Activated naive CD8-positive, alpha-beta T cell treated with anti-CD3 and anti-CD28 coated beads, Interleukin-2, amount 50 U/mL, for 24 hours (primary cell): ENCODE measurements at regions not wholly inside any gene's neighbourhood (a gene's known extent, or its start where the extent isn't known, plus 50 kb on each side); places are given as distances from the start of the nearest gene placed in this dataset.
"Not testable (repeated sequence)": the region's sequence is repeated elsewhere in the genome, so short reads cannot be mapped to it uniquely, and the experiment has no call there.

ENCODE experiments used
- ATAC-seq: fragments of 150-1000 bp; cut with Tn5 transposase; one replicate; pipeline ENCODE4 v1.10.0; 2021
- DNase-seq: peaks from one replicate; pipeline ENCODE4 v3.0.0; 2021
- H3K27ac Mint-ChIP-seq: one replicate; pipeline ENCODE4 v1.8.0; 2021; ENCODE audit warnings: mild to moderate bottlenecking, mixed read lengths
- H3K27me3 Mint-ChIP-seq: one replicate; pipeline ENCODE4 v1.8.0; 2021; ENCODE audit warnings: mixed read lengths
- H3K36me3 Mint-ChIP-seq: one replicate; pipeline ENCODE4 v1.8.0; 2021; ENCODE audit warnings: low read depth, mixed read lengths
- H3K4me1 Mint-ChIP-seq: one replicate; pipeline ENCODE4 v1.8.0; 2021; ENCODE audit warnings: mixed read lengths
- H3K4me3 Mint-ChIP-seq: one replicate; pipeline ENCODE4 v1.8.0; 2021; ENCODE audit warnings: mild to moderate bottlenecking, moderate library complexity, mixed read lengths
- H3K9me3 Mint-ChIP-seq: one replicate; pipeline ENCODE4 v1.8.0; 2021; ENCODE audit warnings: mixed read lengths

DNA sequence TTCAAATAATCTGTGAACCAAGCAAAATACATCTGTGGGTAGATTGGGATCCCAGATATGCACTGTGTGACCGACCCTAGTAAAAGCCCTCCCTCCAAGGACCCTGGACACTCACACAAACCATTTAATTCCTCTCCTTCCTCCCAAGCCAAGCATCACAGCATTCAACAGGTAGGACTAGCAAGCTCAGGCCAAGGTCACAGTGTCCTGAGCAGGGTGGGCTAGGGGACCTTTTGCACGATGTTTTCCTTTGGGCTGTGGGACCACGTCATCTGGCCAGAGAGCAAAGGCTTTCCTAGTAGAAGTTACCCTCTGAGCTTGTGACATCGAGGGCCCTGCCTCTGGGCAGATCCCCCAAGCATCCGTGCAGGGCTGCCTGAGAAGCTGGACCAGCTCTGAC is 297.6 kb upstream of the ZNF507 start:
- no peak overlapping the region for H3K27ac Mint-ChIP-seq
- ATAC-seq (no peak), DNase-seq (no peak)
- H3K4me3 Mint-ChIP-seq: no peak overlapping the region
- peaks cover 14% of the 10 kb centered on the region for H3K27me3 Mint-ChIP-seq
- no peaks in the 10 kb centered on the region for H3K9me3 Mint-ChIP-seq
- no peaks in the 10 kb centered on the region for H3K4me1 Mint-ChIP-seq
- no peaks in the 10 kb centered on the region for H3K36me3 Mint-ChIP-seq

DNA sequence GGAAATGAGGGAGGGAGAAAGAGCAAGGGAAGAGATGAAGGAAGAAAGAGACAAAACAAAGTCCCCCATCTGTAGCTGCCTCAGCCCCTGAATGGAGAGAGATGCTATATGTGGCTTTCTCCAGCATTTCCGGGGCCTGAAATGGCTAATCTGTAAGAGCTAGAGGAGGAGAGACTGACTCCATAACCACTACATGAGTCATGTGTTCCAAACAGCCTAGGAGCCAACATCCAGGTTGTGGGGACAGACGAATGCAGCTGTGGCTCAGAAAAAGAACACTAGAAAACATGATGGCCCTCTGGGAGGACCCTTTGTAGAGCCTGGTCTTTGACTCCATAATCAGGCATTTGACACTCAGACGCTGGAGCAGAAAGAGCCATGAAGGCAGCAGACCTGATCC is 292.0 kb upstream of the ZNF507 start:
- peaks cover 2% of the 10 kb centered on the region for H3K27me3 Mint-ChIP-seq
- ATAC-seq (no peak), DNase-seq (no peak)
- no peaks in the 10 kb centered on the region for H3K9me3 Mint-ChIP-seq
- H3K4me3 Mint-ChIP-seq: no peak overlapping the region
- H3K36me3 Mint-ChIP-seq: no peaks in the 10 kb centered on the region
- no peak overlapping the region for H3K27ac Mint-ChIP-seq
- no peaks in the 10 kb centered on the region for H3K4me1 Mint-ChIP-seq

DNA sequence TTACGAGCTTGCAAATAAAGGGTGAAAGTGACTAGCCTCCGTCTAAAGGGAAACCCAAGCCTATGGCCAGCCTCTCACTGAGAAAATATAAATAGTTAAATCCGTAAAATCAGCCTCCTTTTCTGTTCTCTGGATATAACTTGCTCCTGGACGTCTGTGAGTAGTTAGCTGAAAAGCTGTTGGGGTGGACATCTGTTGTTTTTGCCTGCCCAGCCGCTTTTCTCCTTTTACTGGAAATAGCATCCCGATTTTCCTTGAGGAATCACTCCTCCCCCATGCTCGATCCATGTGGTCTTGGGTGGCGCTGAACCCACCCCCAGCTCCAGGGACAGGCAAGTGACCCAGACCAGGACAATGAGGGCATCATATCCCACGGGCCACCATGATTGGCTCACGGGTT is 291.5 kb upstream of the ZNF507 start:
- no peaks in the 10 kb centered on the region for H3K4me1 Mint-ChIP-seq
- no peak overlapping the region for H3K27ac Mint-ChIP-seq
- no peaks in the 10 kb centered on the region for H3K9me3 Mint-ChIP-seq
- DNase-seq: no peak
- no peak overlapping the region for H3K4me3 Mint-ChIP-seq
- ATAC-seq: no peak
- H3K36me3 Mint-ChIP-seq: no peaks in the 10 kb centered on the region
- H3K27me3 Mint-ChIP-seq: peaks cover 2% of the 10 kb centered on the region

DNA sequence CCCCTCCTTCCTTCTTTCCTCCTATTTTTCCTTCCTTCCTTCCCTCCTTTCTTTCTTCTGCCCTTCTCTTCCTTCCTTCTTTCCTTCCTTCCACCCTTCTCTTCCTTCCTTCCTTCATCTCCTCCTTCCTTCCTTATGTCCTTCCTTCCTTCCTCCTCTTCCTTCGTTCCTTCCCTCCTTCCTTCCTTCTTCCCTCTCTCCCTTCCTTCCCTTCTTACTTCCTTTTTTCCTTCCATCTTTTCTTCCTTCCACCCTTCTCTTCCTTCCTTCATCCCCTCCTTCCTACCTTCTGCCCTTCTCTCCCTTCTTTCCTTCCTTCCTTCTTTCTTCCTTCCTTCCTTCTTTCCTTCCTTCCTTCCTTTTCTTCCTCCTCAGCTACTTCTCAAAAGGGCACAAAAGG is 287.3 kb upstream of the ZNF507 start:
- H3K9me3 Mint-ChIP-seq: no peaks in the 10 kb centered on the region
- no peaks in the 10 kb centered on the region for H3K36me3 Mint-ChIP-seq
- H3K4me3 Mint-ChIP-seq: no peak overlapping the region
- no peak overlapping the region for H3K27ac Mint-ChIP-seq
- no peaks in the 10 kb centered on the region for H3K4me1 Mint-ChIP-seq
- DNase-seq: no peak
- peaks cover 2% of the 10 kb centered on the region for H3K27me3 Mint-ChIP-seq
- no peak for ATAC-seq

DNA sequence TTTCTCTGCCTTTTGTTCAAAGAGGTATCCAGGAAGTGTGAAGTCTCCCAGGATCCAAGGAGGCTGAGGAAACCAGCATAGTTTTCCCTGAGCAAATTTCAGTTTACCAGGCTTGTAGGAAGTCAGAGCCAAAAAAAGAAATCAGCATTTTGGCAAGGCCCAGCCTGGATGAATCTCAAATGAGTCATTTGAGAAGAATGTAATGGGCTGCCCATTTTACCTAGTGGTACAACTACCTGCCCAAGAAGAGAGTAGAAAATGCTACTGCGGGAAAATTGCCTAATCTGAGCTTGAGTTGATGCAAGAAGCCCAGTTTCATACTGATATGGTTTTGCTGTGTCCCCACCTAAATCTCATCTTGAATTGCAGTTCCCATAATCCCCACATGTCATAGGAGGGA is 284.1 kb upstream of the ZNF507 start:
- Mint-ChIP-seq H3K4me3 (no peak overlapping the region), H3K4me1 (no peaks in the 10 kb centered on the region), H3K27ac (no peak overlapping the region), H3K9me3 (no peaks in the 10 kb centered on the region), H3K27me3 (no peaks in the 10 kb centered on the region), H3K36me3 (no peaks in the 10 kb centered on the region)
- ATAC-seq (no peak), DNase-seq (no peak)

DNA sequence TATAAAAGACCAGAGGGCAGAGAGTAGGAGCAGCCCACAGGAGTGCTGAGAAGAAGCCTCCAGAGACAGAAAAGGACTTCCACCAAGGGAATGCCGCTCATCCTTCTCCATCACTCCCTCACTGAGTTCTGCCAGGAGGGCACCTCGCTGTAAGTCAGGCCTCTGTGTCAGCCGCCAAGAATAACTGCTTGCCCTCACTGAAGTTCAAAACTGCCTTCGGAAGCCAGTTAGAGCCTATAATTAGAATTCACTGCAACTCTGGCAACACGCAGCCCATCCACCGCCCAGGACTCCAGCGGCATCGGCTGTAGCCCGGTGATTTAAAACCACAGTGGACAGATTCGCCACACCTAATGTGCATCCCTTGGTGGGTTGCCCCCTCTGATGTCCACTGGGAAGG is 281.8 kb upstream of the ZNF507 start:
- Mint-ChIP-seq H3K36me3 (no peaks in the 10 kb centered on the region), H3K27ac (no peak overlapping the region)

DNA sequence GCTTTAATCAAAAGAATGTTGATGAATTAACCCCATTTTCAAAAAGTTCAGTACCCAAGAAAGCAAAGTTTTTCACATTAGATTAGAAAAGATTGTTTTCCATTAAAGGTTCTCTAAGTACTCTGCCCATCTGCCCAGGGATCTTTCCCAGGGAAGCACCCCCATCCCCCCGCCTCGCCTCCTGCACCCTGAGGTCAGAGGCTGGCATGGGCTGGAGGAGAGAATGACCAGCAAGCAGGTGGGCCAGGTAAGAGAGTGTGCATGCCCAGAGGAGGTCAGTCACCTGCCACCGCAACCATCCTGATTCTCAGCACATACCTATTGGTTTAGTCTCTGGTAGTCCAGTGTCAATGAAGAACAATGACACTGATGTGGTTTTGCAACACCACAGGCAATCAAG is 279.4 kb upstream of the ZNF507 start:
- Mint-ChIP-seq H3K27me3 (no peaks in the 10 kb centered on the region), H3K4me3 (no peak overlapping the region), H3K4me1 (no peaks in the 10 kb centered on the region), H3K27ac (no peak overlapping the region), H3K9me3 (no peaks in the 10 kb centered on the region), H3K36me3 (no peaks in the 10 kb centered on the region)
- DNase-seq: no peak
- ATAC-seq: no peak

More for the DNA sequence above, 281.8 kb upstream of the ZNF507 start:
- DNase-seq (no peak), ATAC-seq (no peak)
- Mint-ChIP-seq H3K4me1 (no peaks in the 10 kb centered on the region), H3K9me3 (no peaks in the 10 kb centered on the region), H3K4me3 (no peak overlapping the region), H3K27me3 (no peaks in the 10 kb centered on the region)

DNA sequence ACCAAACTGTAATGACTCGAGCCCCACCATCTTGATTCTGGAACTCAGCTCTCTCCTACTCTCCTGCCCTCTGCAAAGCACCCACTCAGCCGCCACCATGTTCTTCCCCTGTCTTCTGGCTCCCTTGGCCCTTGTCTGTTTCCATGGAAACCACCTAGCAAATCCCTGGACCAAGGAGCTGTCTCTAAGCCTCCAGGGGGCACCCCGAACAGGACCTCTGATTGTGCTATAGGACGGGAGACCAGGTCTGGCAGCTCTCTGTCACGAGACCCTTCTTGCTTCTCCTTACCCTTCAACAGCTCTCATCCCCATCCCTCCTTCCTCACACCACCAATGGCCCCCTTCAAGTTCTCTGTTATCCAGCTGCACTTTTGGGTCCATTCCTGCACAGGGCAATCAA is 277.7 kb upstream of the ZNF507 start:
- no peaks in the 10 kb centered on the region for H3K9me3 Mint-ChIP-seq
- no peaks in the 10 kb centered on the region for H3K36me3 Mint-ChIP-seq
- H3K4me1 Mint-ChIP-seq: no peaks in the 10 kb centered on the region
- no peak overlapping the region for H3K27ac Mint-ChIP-seq
- DNase-seq (no peak), ATAC-seq (no peak)
- H3K27me3 Mint-ChIP-seq: no peaks in the 10 kb centered on the region
- no peak overlapping the region for H3K4me3 Mint-ChIP-seq

DNA sequence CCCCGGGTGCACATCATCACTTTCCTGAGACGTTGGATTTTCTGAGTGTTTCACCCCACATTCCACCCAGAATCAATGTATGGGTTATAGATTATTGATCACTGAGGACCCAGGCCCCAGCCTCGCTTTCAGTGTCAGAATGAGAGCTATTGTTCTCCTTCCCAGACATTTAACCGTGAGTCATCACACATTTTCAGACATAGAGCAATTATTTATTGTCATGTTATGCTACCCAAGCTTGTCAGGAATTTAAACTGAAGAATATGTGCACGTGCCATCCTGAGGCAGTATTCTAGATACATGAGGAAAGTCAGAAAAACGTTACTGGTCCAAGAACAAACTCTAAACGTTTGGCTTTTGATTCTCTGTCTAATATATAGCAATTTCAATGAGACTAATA is 276.6 kb upstream of the ZNF507 start:
- Mint-ChIP-seq H3K9me3 (no peaks in the 10 kb centered on the region), H3K27ac (no peak overlapping the region), H3K27me3 (no peaks in the 10 kb centered on the region), H3K4me3 (no peak overlapping the region), H3K4me1 (no peaks in the 10 kb centered on the region), H3K36me3 (no peaks in the 10 kb centered on the region)
- DNase-seq (no peak), ATAC-seq (no peak)

DNA sequence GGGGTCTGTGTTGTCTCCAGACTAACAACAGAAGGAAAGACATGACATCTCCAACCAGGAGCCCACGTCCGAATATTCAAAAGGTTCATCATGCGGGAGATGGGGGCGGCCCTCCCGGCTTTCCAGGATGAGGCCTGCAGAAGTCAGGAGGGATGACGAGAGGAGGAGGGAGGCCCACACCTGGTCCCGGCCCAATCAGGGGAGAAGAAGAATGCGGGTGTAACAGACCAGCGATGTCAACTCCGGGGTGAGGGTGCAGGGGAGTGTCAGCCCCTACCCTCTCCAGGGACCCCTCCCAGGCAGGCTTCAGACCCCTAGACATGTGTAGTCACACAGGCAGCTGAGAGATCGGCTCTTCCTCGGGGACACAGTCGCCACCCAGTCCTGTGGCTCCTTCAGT is 275.3 kb upstream of the ZNF507 start:
- DNase-seq (no peak), ATAC-seq (no peak)
- H3K9me3 Mint-ChIP-seq: no peaks in the 10 kb centered on the region
- no peaks in the 10 kb centered on the region for H3K36me3 Mint-ChIP-seq
- no peaks in the 10 kb centered on the region for H3K4me1 Mint-ChIP-seq
- no peaks in the 10 kb centered on the region for H3K27me3 Mint-ChIP-seq
- no peak overlapping the region for H3K27ac Mint-ChIP-seq
- H3K4me3 Mint-ChIP-seq: no peak overlapping the region

DNA sequence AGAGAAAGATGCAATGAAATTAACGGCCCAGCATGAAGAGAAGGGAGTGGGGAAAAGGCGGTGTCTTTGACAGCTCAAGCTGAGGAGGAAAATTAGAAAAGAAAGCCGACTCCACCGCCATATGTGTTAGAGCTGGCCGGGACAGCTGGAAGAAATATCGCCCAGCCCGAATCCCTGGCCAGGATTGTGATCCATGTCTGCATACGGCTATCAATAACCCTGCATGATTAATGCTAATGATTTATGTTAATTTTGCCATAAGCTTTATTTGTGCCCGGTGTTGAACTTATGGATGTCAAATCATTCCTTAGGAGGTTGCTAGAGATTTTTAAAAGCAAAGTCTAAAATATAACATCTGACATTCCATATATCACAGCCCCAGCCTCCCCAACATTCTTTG is 263.4 kb upstream of the ZNF507 start:
- H3K27me3 Mint-ChIP-seq: peaks cover 2% of the 10 kb centered on the region
- no peak overlapping the region for H3K4me3 Mint-ChIP-seq
- H3K27ac Mint-ChIP-seq: no peak overlapping the region
- no peak for ATAC-seq
- H3K36me3 Mint-ChIP-seq: no peaks in the 10 kb centered on the region
- peaks cover 5% of the 10 kb centered on the region for H3K9me3 Mint-ChIP-seq
- no peak for DNase-seq
- H3K4me1 Mint-ChIP-seq: no peaks in the 10 kb centered on the region

DNA sequence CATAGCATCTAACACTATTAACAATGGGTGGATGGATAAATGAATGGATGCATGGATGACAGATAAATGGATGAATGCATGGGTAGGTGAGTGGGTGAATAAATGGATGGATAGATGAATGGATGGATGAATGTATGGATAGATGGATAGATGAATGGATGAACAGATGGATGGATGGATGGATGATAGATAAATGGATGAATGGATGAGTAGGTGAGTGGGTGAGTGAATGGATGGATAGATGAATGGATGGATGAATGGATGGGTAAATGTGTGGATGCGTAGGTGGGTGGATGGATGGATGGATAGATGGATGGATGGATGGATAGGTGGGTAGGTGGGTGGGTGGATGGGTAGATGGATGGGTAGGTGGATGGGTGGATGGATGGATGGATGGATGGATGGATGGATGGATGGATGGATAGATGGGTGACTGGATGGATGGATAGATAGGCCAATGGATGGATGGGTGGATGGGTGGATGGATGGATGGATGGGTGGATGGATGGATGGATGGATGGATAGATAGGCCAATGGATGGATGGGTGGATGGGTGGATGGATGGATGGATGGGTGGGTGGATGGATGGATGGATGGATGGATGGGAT is 260.6 kb upstream of the ZNF507 start:
- H3K27me3 Mint-ChIP-seq, H3K27ac Mint-ChIP-seq, H3K4me1 Mint-ChIP-seq, H3K4me3 Mint-ChIP-seq, H3K9me3 Mint-ChIP-seq, ATAC-seq, DNase-seq, H3K36me3 Mint-ChIP-seq: not testable (repeated sequence)

DNA sequence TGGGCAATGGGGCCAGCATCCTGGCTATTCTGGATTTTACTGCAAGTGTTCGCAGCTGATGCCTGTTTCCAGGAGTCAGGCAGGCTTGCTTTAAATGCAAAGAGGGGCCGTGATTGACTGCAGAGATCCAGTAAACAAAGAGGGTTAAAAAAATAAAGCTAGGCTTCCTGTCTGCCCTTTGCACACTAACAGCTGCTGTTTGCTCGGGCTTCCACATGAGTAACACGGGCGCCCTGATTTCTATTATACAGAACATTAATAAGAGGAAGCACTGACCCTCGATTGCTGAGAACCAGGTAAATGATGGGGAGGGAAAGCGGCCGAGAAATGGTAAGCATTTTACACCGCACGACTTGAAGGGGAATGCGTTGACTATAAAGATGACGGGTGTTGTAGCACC is 254.2 kb upstream of the ZNF507 start:
- H3K4me1 Mint-ChIP-seq: no peaks in the 10 kb centered on the region
- no peak overlapping the region for H3K27ac Mint-ChIP-seq
- ATAC-seq: no peak
- no peak for DNase-seq
- peaks cover 3% of the 10 kb centered on the region for H3K27me3 Mint-ChIP-seq
- no peaks in the 10 kb centered on the region for H3K9me3 Mint-ChIP-seq
- no peaks in the 10 kb centered on the region for H3K36me3 Mint-ChIP-seq
- no peak overlapping the region for H3K4me3 Mint-ChIP-seq

DNA sequence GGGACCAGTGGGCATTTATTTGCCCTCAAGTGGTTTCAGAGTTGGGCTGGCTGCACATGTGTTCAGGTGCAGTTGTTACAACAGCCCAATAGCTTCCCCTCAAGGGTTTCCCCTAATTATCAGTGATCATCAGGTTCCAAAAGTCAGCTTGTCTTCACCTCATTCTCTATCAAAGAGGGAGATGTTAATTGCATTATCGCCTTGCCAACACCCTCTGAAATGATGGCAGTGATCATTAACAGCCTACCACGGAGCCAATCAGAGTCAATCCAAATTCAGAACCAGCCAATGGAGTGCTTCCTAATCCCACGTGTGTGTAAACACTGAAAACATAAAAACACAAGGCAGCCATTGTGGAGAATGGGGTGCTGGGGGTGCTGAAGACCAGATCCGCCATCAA is 248.4 kb upstream of the ZNF507 start:
- no peaks in the 10 kb centered on the region for H3K27me3 Mint-ChIP-seq
- ATAC-seq (no peak), DNase-seq (no peak)
- no peak overlapping the region for H3K27ac Mint-ChIP-seq
- H3K4me3 Mint-ChIP-seq: no peak overlapping the region
- H3K9me3 Mint-ChIP-seq: peaks cover 5% of the 10 kb centered on the region
- H3K4me1 Mint-ChIP-seq: no peaks in the 10 kb centered on the region
- H3K36me3 Mint-ChIP-seq: no peaks in the 10 kb centered on the region

DNA sequence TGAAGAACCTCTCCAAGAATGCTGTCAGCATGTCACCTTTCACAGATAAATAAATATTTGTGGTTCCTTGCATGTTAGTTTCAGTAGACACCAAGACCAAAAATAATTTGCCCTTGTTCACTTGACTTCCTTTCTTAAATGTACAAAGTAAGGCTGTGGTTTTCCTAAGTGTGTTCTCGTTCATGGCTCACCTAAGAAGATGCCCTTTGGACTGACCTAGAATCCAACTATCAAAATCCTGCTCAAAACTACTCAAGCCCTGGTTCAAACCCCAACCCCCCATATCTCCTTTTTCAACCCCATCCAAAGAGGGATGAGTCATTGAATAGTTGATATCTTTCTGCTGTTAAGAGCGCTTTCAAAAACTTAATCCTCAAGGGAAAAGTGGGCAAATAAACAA is 247.8 kb upstream of the ZNF507 start:
- H3K4me1 Mint-ChIP-seq: no peaks in the 10 kb centered on the region
- no peak overlapping the region for H3K4me3 Mint-ChIP-seq
- ATAC-seq: no peak
- DNase-seq: no peak
- no peaks in the 10 kb centered on the region for H3K36me3 Mint-ChIP-seq
- no peak overlapping the region for H3K27ac Mint-ChIP-seq
- peaks cover 5% of the 10 kb centered on the region for H3K9me3 Mint-ChIP-seq
- peaks cover 1% of the 10 kb centered on the region for H3K27me3 Mint-ChIP-seq

DNA sequence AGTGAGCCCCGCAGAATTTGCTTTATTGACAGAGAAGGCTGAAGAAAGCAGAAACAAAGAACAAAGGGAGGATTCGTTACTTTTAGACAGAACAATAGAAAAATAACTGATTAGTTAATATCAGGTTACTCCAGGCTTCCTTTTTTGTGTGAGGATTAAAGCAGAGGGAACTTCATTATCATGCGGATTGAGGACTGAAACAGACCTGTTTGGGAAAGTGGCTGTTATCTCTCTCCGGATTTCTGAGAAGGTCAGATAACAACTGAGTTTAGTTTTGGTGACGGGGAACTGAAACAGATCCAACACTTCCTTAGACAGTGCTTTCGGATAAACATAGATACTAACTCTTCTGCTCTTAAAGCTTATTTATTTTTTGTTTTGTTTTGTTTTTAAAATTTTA is 246.4 kb upstream of the ZNF507 start:
- Mint-ChIP-seq H3K4me1 (no peaks in the 10 kb centered on the region), H3K9me3 (peaks cover 5% of the 10 kb centered on the region), H3K27ac (no peak overlapping the region), H3K27me3 (peaks cover 8% of the 10 kb centered on the region), H3K36me3 (no peaks in the 10 kb centered on the region), H3K4me3 (no peak overlapping the region)
- no peak for DNase-seq
- ATAC-seq: no peak
